ENCODE measurements at regions not wholly inside any gene's neighbourhood (a gene's known extent, or its start where the extent isn't known, plus 50 kb on each side); places are given as distances from the start of the nearest gene placed in this dataset.

- no peak overlapping the region for H3K4me3 ChIP-seq (ENCODE audit: low read depth, low read length)
- DNase-seq (ENCODE audit: low read depth): no peak
- TF ChIP-seq CTCF (IDR thresholded peaks at IDR 0.05; ENCODE audit: insufficient read depth, low read depth, low read length): no peak
- H3K27me3 ChIP-seq (ENCODE audit: control insufficient read depth, insufficient read depth, low read length): no peaks in the 10 kb centered on the region
- POLR2A ChIA-PET: no interaction called here
- CTCF ChIA-PET: no interaction called here
- H3K36me3 ChIP-seq (ENCODE audit: control insufficient read depth, insufficient read depth, low read length): no peaks in the 10 kb centered on the region
Observed at GRCh38 chr6:165913676-165914570, 250.9 kb upstream of the PDE10A start.

- Histone ChIP-seq H3K36me3 (ENCODE audit: control insufficient read depth, insufficient read depth, low read length) (no peaks in the 10 kb centered on the region), H3K4me3 (ENCODE audit: low read depth, low read length) (no peak overlapping the region), H3K27me3 (ENCODE audit: control insufficient read depth, insufficient read depth, low read length) (no peaks in the 10 kb centered on the region)
- TF ChIP-seq CTCF (IDR thresholded peaks at IDR 0.05; ENCODE audit: insufficient read depth, low read depth, low read length): no peak
- DNase-seq (ENCODE audit: low read depth): no peak
- ChIA-PET POLR2A (no interaction called here), CTCF (interaction anchor here (1.0 kb wide), 1 partner anchor 187 kb away, joined by 3 read pairs; no protein-coding TSS in a partner anchor)
Observed at GRCh38 chr6:165910184-165910966, 247.3 kb upstream of the PDE10A start.

GRCh38 chr6:165906736-165907135 is 243.7 kb upstream of the PDE10A start:
- Histone ChIP-seq H3K4me3 (ENCODE audit: low read depth, low read length) (no peak overlapping the region), H3K27me3 (ENCODE audit: control insufficient read depth, insufficient read depth, low read length) (no peaks in the 10 kb centered on the region), H3K36me3 (ENCODE audit: control insufficient read depth, insufficient read depth, low read length) (no peaks in the 10 kb centered on the region)
- DNase-seq (ENCODE audit: low read depth): no peak
- ChIA-PET POLR2A (no interaction called here), CTCF (no interaction called here)
- TF ChIP-seq CTCF (IDR thresholded peaks at IDR 0.05; ENCODE audit: insufficient read depth, low read depth, low read length): no peak

GRCh38 chr6:165905744-165906143 is 242.7 kb upstream of the PDE10A start:
- TF ChIP-seq CTCF (IDR thresholded peaks at IDR 0.05; ENCODE audit: insufficient read depth, low read depth, low read length): no peak
- Histone ChIP-seq H3K4me3 (ENCODE audit: low read depth, low read length) (no peak overlapping the region), H3K27me3 (ENCODE audit: control insufficient read depth, insufficient read depth, low read length) (no peaks in the 10 kb centered on the region), H3K36me3 (ENCODE audit: control insufficient read depth, insufficient read depth, low read length) (no peaks in the 10 kb centered on the region)
- ChIA-PET POLR2A (no interaction called here), CTCF (no interaction called here)
- no peak for DNase-seq (ENCODE audit: low read depth)

GRCh38 chr6:165900970-165901369 is 237.9 kb upstream of the PDE10A start:
- TF ChIP-seq CTCF (IDR thresholded peaks at IDR 0.05; ENCODE audit: insufficient read depth, low read depth, low read length): no peak
- ChIA-PET CTCF (interaction anchor here (0.6 kb wide), 1 partner anchor 16 kb away, joined by 3 read pairs; no protein-coding TSS in a partner anchor), POLR2A (no interaction called here)
- no peak for DNase-seq (ENCODE audit: low read depth)
- Histone ChIP-seq H3K36me3 (ENCODE audit: control insufficient read depth, insufficient read depth, low read length) (no peaks in the 10 kb centered on the region), H3K27me3 (ENCODE audit: control insufficient read depth, insufficient read depth, low read length) (no peaks in the 10 kb centered on the region), H3K4me3 (ENCODE audit: low read depth, low read length) (no peak overlapping the region)
